ENCODE measurements at regions not wholly inside any gene's neighbourhood (a gene's known extent, or its start where the extent isn't known, plus 50 kb on each side); places are given as distances from the start of the nearest gene placed in this dataset.

GRCh38 chr5:83001796-83002381, 75.3 kb downstream of the TMEM167A start:
- DNase-seq (ENCODE audit: insufficient read length, low spot score) = no peak
- FAIRE-seq = peak; percentile 32
- TF ChIP-seq, protein P1, sequence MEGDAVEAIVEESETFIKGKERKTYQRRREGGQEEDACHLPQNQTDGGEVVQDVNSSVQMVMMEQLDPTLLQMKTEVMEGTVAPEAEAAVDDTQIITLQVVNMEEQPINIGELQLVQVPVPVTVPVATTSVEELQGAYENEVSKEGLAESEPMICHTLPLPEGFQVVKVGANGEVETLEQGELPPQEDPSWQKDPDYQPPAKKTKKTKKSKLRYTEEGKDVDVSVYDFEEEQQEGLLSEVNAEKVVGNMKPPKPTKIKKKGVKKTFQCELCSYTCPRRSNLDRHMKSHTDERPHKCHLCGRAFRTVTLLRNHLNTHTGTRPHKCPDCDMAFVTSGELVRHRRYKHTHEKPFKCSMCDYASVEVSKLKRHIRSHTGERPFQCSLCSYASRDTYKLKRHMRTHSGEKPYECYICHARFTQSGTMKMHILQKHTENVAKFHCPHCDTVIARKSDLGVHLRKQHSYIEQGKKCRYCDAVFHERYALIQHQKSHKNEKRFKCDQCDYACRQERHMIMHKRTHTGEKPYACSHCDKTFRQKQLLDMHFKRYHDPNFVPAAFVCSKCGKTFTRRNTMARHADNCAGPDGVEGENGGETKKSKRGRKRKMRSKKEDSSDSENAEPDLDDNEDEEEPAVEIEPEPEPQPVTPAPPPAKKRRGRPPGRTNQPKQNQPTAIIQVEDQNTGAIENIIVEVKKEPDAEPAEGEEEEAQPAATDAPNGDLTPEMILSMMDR (IDR thresholded peaks at IDR 0.05; ENCODE audit: insufficient read depth, missing control alignments) = no peak

DNA sequence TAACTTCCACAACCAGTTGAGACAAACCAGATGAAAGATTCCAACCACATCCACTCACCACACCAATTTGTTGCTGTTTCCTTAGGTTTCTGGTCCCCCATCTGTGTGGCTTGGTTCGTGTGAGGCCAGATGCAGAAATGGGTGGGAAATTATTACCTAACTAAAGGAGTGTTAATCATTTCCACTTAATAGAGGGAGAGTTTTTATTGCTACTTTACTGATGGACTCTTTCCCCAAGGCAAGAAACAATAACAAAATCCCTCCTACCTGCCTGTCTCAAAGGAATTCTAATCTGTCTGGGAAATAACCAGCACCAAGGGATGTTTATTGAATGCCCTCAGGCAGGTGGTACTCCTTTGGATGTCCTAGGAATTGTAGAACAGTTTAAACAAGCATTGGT, 76.3 kb downstream of the TMEM167A start:
- TF ChIP-seq, protein P1 (IDR thresholded peaks at IDR 0.05; ENCODE audit: insufficient read depth, missing control alignments) = no peak
- FAIRE-seq = no peak
- no peak for DNase-seq (ENCODE audit: insufficient read length, low spot score)

GRCh38 chr5:83000428-83000827, 76.8 kb downstream of the TMEM167A start:
- no peak for DNase-seq (ENCODE audit: insufficient read length, low spot score)
- TF ChIP-seq, protein P1 (IDR thresholded peaks at IDR 0.05; ENCODE audit: insufficient read depth, missing control alignments) = no peak
- FAIRE-seq = no peak

- TF ChIP-seq, protein P1 (IDR thresholded peaks at IDR 0.05; ENCODE audit: insufficient read depth, missing control alignments) = no peak
- DNase-seq (ENCODE audit: insufficient read length, low spot score) = no peak
- FAIRE-seq = no peak
Observed at GRCh38 chr5:82993416-82993815, 83.8 kb downstream of the TMEM167A start.

- TF ChIP-seq, protein P1 (IDR thresholded peaks at IDR 0.05; ENCODE audit: insufficient read depth, missing control alignments) = no peak
- DNase-seq (ENCODE audit: insufficient read length, low spot score) = no peak
- FAIRE-seq = no peak
Observed at GRCh38 chr5:82992646-82993045, 84.5 kb downstream of the TMEM167A start.

DNA sequence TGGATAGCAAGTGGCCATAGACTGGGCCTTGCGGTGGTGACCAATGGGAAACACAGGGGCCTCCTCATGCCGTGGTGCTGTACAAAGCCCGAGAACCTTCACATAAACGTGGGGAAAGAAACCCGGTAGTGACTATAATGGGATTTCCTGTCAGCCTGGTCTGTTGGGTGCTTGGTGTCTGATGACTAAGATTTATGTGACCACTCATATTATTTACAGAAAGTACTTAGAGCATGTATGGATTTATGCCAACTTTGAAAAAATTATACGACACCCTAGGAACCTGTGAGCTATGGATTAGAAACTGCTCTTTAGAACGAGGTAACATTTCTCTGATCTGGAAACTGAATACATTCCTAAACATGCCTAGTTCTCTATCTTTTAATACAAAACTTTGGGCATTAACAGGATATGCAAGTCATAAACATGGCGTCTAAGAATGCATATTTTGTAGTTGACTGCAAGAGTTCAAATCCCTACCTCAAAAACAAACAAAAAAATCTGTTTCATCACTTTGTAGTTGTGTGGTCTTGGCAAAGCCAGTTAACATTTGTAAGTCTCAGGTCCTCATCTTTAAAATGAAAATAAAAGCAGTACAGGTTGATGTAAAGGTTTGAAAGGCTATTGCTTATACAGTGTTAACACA, 85.4 kb downstream of the TMEM167A start:
- DNase-seq (ENCODE audit: insufficient read length, low spot score) (no peak), FAIRE-seq (no peak)
- TF ChIP-seq, protein P1 (IDR thresholded peaks at IDR 0.05; ENCODE audit: insufficient read depth, missing control alignments) = no peak

DNA sequence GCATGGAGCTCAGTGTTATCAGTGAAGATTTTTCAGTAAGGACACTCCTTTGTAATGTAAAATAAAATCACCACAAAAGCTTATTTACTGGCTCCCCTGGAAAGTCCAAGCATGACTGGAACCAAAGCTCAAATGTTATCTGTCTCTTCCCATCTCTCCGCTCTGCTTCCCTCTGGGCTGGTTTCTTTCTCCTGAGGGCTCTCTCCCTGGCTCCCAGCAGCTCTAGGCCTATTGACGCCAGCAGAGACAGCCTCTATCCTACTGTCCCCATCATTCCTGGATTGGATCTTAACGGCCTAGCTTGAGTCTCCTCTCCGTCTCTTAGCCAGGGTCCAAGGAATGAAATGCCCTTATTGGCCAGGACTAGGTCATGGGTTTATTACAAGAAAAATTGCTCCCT, 86.1 kb downstream of the TMEM167A start:
- TF ChIP-seq, protein P1 (IDR thresholded peaks at IDR 0.05; ENCODE audit: insufficient read depth, missing control alignments) = no peak
- no peak for DNase-seq (ENCODE audit: insufficient read length, low spot score)
- FAIRE-seq = no peak
